Prostate gland (tissue), 2 donors: ENCODE measurements at regions not wholly inside any gene's neighbourhood (a gene's known extent, or its start where the extent isn't known, plus 50 kb on each side); places are given as distances from the start of the nearest gene placed in this dataset.

ENCODE experiments used
- DNase-seq: peaks from one replicate; pipeline ENCODE4 v3.0.0-alpha.2; 2019; ENCODE audit warnings: low spot score
- H3K27ac ChIP-seq, 2 donors: fragments of 200-600 bp; sonication (generic); 2 replicates each; pipeline ENCODE4 v1.5.1; 2017 to 2019
- H3K27me3 ChIP-seq: fragments of 200-600 bp; sonication (generic); replicated peaks from 2 replicates; pipeline ENCODE4 v1.5.1; 2019; ENCODE audit not compliant: insufficient read depth
- H3K36me3 ChIP-seq, 2 donors: fragments of 200-600 bp; sonication (generic); 1 replicate in 1 of 2; 2 replicates in 1 of 2; pipeline versions ENCODE4 v1.5.1 to v1.8.1; 2017 to 2019
- H3K4me1 ChIP-seq: fragments of 200-600 bp; sonication (generic); replicated peaks from 2 replicates; pipeline ENCODE4 v1.5.1; 2019
- H3K4me3 ChIP-seq, 2 donors: fragments of 200-600 bp; sonication (generic); 2 replicates each; pipeline ENCODE4 v1.5.1; 2017 to 2019
- H3K9me3 ChIP-seq: fragments of 200-600 bp; sonication (generic); 2 replicates; pipeline ENCODE4 v1.5.1; 2017
- CTCF ChIP-seq, 4 experiments: fragments of 200-600 bp in 2 of 4; fragments of 450-650 bp in 2 of 4; sonication (generic) in 2 of 4; IDR thresholded peaks; 1 replicate in 3 of 4; 2 replicates in 1 of 4; pipeline ENCODE4 v1.5.1; 2016 to 2019; ENCODE audit warnings: antibody characterized with exemption in 4 of 4, mild to moderate bottlenecking in 2 of 4, moderate library complexity in 2 of 4
- POLR2A ChIP-seq: fragments of 450-650 bp; IDR thresholded peaks from one replicate; pipeline ENCODE4 v1.6.1; 2016; ENCODE audit warnings: antibody characterized with exemption, mild to moderate bottlenecking
- POLR2AphosphoS5 ChIP-seq: sonication (generic); formaldehyde crosslinking; IDR thresholded peaks from one replicate; pipeline ENCODE4 v1.6.1; 2017; ENCODE audit warnings: antibody characterized with exemption
- WGBS: methylation state at CpG from one replicate; pipeline ENCODE4 v1.1.5; 2018; 5-methylcytosine and 5-hydroxymethylcytosine counted together
- intact Hi-C: fragments of 100-400 bp; cut with DNase I; formaldehyde crosslinking; loops from one replicate; pipeline ENCODE4 v1.14.2; 2022

GRCh38 chr22:25364736-25365241 is 145.3 kb downstream of the CRYBB2 start:
- Histone ChIP-seq H3K9me3 (no peaks in the 10 kb centered on the region), H3K27ac (no peak overlapping the region), H3K36me3 (no peaks in the 10 kb centered on the region), H3K4me3 (no peak overlapping the region), H3K27me3 (no peaks in the 10 kb centered on the region), H3K4me1 (no peaks in the 10 kb centered on the region)
- DNase-seq: no peak
- intact Hi-C loops: no loop called here
- WGBS: 83% methylated on average over 13 of the region's 13 CpGs
- no peak for TF ChIP-seq POLR2AphosphoS5
- no peak for TF ChIP-seq POLR2A
- no peak for TF ChIP-seq CTCF (IDR thresholded peaks at IDR 0.05)

GRCh38 chr22:25365491-25366261 is 146.2 kb downstream of the CRYBB2 start:
- WGBS: 78% methylated on average over 34 of the region's 34 CpGs
- TF ChIP-seq POLR2A (no peak), POLR2AphosphoS5 (no peak), CTCF (IDR thresholded peaks at IDR 0.05) (no peak)
- Histone ChIP-seq H3K9me3 (no peaks in the 10 kb centered on the region), H3K27ac (no peak overlapping the region), H3K4me3 (no peak overlapping the region), H3K36me3 (no peaks in the 10 kb centered on the region), H3K4me1 (no peaks in the 10 kb centered on the region), H3K27me3 (no peaks in the 10 kb centered on the region)
- intact Hi-C loops: no loop called here
- no peak for DNase-seq

GRCh38 chr22:25366408-25366807 is 147.0 kb downstream of the CRYBB2 start:
- Histone ChIP-seq H3K4me1 (no peaks in the 10 kb centered on the region), H3K27me3 (no peaks in the 10 kb centered on the region), H3K36me3 (no peaks in the 10 kb centered on the region), H3K4me3 (no peak overlapping the region), H3K9me3 (no peaks in the 10 kb centered on the region), H3K27ac (no peak overlapping the region)
- 96% methylated on average over 10 of the region's 10 CpGs for WGBS
- intact Hi-C loops: no loop called here
- DNase-seq: no peak
- TF ChIP-seq CTCF (IDR thresholded peaks at IDR 0.05) (no peak), POLR2AphosphoS5 (no peak), POLR2A (no peak)

GRCh38 chr22:25366876-25367466 is 147.5 kb downstream of the CRYBB2 start:
- DNase-seq: no peak
- H3K27me3 ChIP-seq: no peaks in the 10 kb centered on the region
- H3K36me3 ChIP-seq: no peaks in the 10 kb centered on the region
- H3K4me1 ChIP-seq: no peaks in the 10 kb centered on the region
- intact Hi-C loops: no loop called here
- WGBS: 94% methylated on average over 20 of the region's 20 CpGs
- TF ChIP-seq POLR2AphosphoS5: no peak
- no peak for TF ChIP-seq CTCF (IDR thresholded peaks at IDR 0.05)
- TF ChIP-seq POLR2A: no peak
- no peak overlapping the region for H3K4me3 ChIP-seq
- H3K27ac ChIP-seq: no peak overlapping the region
- no peaks in the 10 kb centered on the region for H3K9me3 ChIP-seq

- intact Hi-C loops: no loop called here
- Histone ChIP-seq H3K4me1 (no peaks in the 10 kb centered on the region), H3K27ac (no peak overlapping the region), H3K4me3 (no peak overlapping the region), H3K9me3 (no peaks in the 10 kb centered on the region), H3K36me3 (no peaks in the 10 kb centered on the region), H3K27me3 (no peaks in the 10 kb centered on the region)
- WGBS: 74% methylated on average over 17 of the region's 18 CpGs
- no peak for DNase-seq
- TF ChIP-seq CTCF (IDR thresholded peaks at IDR 0.05): no peak
- no peak for TF ChIP-seq POLR2A
- no peak for TF ChIP-seq POLR2AphosphoS5
Measured at GRCh38 chr22:25367756-25368155, 148.3 kb downstream of the CRYBB2 start.
